Activated CD8-positive, alpha-beta memory T cell treated with anti-CD3 and anti-CD28 coated beads for 4 hours (primary cell): ENCODE measurements at regions not wholly inside any gene's neighbourhood (a gene's known extent, or its start where the extent isn't known, plus 50 kb on each side); places are given as distances from the start of the nearest gene placed in this dataset.
"Not testable (repeated sequence)": the region's sequence is repeated elsewhere in the genome, so short reads cannot be mapped to it uniquely, and the experiment has no call there.

Source experiments
- DNase-seq, 2 donors: peaks; one replicate each; pipeline ENCODE4 v3.0.0-alpha.2; 2020; ENCODE audit warnings: low read depth in 2 of 2

- DNase-seq = no peak
Observed at GRCh38 chr11:69572233-69572860, 68.6 kb upstream of the CCND1 start.

- no peak for DNase-seq
Observed at GRCh38 chr11:69572861-69573260, 68.1 kb upstream of the CCND1 start.

- DNase-seq = no peak
Observed at GRCh38 chr11:69573761-69574607, 67.0 kb upstream of the CCND1 start.

GRCh38 chr11:69574608-69575255 is 66.2 kb upstream of the CCND1 start:
- no peak for DNase-seq

GRCh38 chr11:69575296-69576068 is 65.5 kb upstream of the CCND1 start:
- DNase-seq = no peak

- no peak for DNase-seq
Observed at GRCh38 chr11:69576069-69576782, 64.7 kb upstream of the CCND1 start.

- DNase-seq = no peak
Observed at GRCh38 chr11:69578167-69578566, 62.8 kb upstream of the CCND1 start.

- no peak for DNase-seq
Observed at GRCh38 chr11:69580529-69580928, 60.4 kb upstream of the CCND1 start.

- no peak for DNase-seq
Observed at GRCh38 chr11:69582756-69583467, 58.0 kb upstream of the CCND1 start.

- no peak for DNase-seq
Observed at GRCh38 chr11:69584160-69584559, 56.8 kb upstream of the CCND1 start.

- DNase-seq = no peak
Observed at GRCh38 chr11:69585385-69585784, 55.6 kb upstream of the CCND1 start.

- no peak for DNase-seq
Observed at GRCh38 chr11:69587454-69588090, 53.4 kb upstream of the CCND1 start.

- no peak for DNase-seq
Observed at GRCh38 chr11:69588270-69588669, 52.7 kb upstream of the CCND1 start.

GRCh38 chr11:69590088-69590487 is 50.9 kb upstream of the CCND1 start:
- not testable (repeated sequence) for DNase-seq
